ENCODE measurements at regions not wholly inside any gene's neighbourhood (a gene's known extent, or its start where the extent isn't known, plus 50 kb on each side); places are given as distances from the start of the nearest gene placed in this dataset.

DNA sequence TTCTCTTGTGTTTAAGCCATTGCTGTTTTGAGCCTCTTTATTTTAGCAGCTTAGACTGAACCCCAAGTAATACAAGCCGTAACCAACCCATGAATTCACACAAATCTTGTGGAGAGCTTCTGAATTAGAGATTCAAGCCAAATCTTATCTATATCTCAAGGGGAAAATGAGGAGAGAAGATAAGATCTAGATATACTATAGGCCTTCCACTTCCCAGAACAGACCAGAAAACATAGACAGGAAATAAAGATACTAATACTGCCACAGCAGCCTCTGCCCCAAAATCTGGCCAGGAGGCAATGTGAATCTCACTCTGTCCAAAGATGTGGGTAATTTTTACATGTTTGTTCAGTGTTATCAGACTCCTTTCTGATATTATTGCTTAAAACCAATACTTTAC is 307.2 kb downstream of the PTEN start:
- Histone ChIP-seq H3K36me3 (ENCODE audit: control insufficient read depth, insufficient read depth, low read length) (no peaks in the 10 kb centered on the region), H3K9me3 (ENCODE audit: control insufficient read depth, insufficient read depth, low read length) (no peaks in the 10 kb centered on the region), H3K4me3 (ENCODE audit: low read length) (no peak overlapping the region), H3K27ac (ENCODE audit: low read length) (no peak overlapping the region), H3K27me3 (ENCODE audit: control insufficient read depth, insufficient read depth, low read length) (no peaks in the 10 kb centered on the region), H3K4me1 (ENCODE audit: control insufficient read depth, insufficient read depth, low read length) (no peaks in the 10 kb centered on the region)
- DNase-seq (no peak), ATAC-seq (no peak)
- H3K36me3 Mint-ChIP-seq: peaks cover 12% of the 10 kb centered on the region
- H3K27ac Mint-ChIP-seq: no peak overlapping the region
- no peak overlapping the region for H3K4me3 Mint-ChIP-seq
- no CpG with 5 or more reads among the region's 1 CpG for WGBS (ENCODE audit: insufficient coverage)
- intact Hi-C loops (cut with micrococcal nuclease): no loop called here
- TF ChIP-seq, protein P1, sequence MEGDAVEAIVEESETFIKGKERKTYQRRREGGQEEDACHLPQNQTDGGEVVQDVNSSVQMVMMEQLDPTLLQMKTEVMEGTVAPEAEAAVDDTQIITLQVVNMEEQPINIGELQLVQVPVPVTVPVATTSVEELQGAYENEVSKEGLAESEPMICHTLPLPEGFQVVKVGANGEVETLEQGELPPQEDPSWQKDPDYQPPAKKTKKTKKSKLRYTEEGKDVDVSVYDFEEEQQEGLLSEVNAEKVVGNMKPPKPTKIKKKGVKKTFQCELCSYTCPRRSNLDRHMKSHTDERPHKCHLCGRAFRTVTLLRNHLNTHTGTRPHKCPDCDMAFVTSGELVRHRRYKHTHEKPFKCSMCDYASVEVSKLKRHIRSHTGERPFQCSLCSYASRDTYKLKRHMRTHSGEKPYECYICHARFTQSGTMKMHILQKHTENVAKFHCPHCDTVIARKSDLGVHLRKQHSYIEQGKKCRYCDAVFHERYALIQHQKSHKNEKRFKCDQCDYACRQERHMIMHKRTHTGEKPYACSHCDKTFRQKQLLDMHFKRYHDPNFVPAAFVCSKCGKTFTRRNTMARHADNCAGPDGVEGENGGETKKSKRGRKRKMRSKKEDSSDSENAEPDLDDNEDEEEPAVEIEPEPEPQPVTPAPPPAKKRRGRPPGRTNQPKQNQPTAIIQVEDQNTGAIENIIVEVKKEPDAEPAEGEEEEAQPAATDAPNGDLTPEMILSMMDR (IDR thresholded peaks at IDR 0.05): no peak
- peaks cover 0 to 5% of the 10 kb centered on the region in 2 donors for H3K4me1 Mint-ChIP-seq
- peaks cover 5 to 8% of the 10 kb centered on the region in 2 donors for H3K9me3 Mint-ChIP-seq
- peaks cover 0 to 4% of the 10 kb centered on the region in 2 donors for H3K27me3 Mint-ChIP-seq (ENCODE audit: low read depth in 2 of 2)

DNA sequence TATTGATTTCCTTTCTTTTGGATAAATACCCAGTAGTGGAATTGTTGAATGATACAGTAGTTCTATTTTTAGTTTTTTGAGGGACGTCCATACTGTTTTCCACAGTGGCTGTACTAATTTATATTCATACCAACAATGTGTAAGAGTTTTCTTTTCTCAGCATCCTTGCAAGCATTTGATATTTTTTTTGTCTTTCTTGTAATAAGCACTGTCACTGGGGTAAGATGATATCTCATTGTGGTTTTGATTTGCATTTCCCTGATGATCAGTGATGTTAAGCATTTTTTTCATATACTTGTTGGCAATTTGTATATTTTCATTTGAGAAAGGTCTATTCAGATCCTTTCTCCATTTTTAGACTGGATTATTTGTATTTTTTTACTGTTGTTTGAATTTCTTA is 308.7 kb downstream of the PTEN start:
- H3K36me3 ChIP-seq (ENCODE audit: control insufficient read depth, insufficient read depth, low read length): no peaks in the 10 kb centered on the region
- H3K4me1 Mint-ChIP-seq: peaks cover 0 to 5% of the 10 kb centered on the region in 2 donors
- DNase-seq (no peak), ATAC-seq (no peak)
- TF ChIP-seq, protein P1 (IDR thresholded peaks at IDR 0.05): no peak
- H3K4me1 ChIP-seq (ENCODE audit: control insufficient read depth, insufficient read depth, low read length): no peaks in the 10 kb centered on the region
- H3K4me3 Mint-ChIP-seq: no peak overlapping the region
- H3K27me3 ChIP-seq (ENCODE audit: control insufficient read depth, insufficient read depth, low read length): no peaks in the 10 kb centered on the region
- no peak overlapping the region for H3K27ac Mint-ChIP-seq
- H3K27me3 Mint-ChIP-seq (ENCODE audit: low read depth in 2 of 2): peaks cover 0 to 4% of the 10 kb centered on the region in 2 donors
- H3K36me3 Mint-ChIP-seq: peaks cover 12% of the 10 kb centered on the region
- no peaks in the 10 kb centered on the region for H3K9me3 ChIP-seq (ENCODE audit: control insufficient read depth, insufficient read depth, low read length)
- no peak overlapping the region for H3K4me3 ChIP-seq (ENCODE audit: low read length)
- no CpG with 5 or more reads among the region's 1 CpG for WGBS (ENCODE audit: insufficient coverage)
- peaks cover 5 to 10% of the 10 kb centered on the region in 2 donors for H3K9me3 Mint-ChIP-seq
- no peak overlapping the region for H3K27ac ChIP-seq (ENCODE audit: low read length)
- intact Hi-C loops (cut with micrococcal nuclease): no loop called here

DNA sequence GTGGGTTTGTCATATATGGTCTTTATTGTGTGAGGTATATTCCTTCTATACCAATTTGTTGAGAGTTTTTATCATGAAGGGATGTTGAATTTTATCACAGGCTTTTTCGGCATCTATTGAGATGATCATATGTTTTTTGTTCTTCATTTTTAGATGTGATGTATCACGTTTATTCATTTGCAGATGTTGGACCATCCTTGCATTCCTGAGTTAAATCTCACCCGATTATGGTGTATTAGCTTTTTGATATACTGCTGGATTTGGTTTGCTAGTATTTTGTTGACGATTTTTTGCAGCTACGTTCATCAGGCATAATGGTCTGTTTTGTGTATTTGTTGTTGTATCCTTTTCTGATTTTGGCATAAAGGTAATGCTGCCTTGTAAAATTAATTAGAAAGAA is 311.0 kb downstream of the PTEN start:
- Mint-ChIP-seq H3K4me1 (peaks cover 0 to 5% of the 10 kb centered on the region in 2 donors), H3K9me3 (peaks cover 7 to 12% of the 10 kb centered on the region in 2 donors), H3K27me3 (ENCODE audit: low read depth in 2 of 2) (peaks cover 0 to 9% of the 10 kb centered on the region in 2 donors), H3K36me3 (peaks cover 12% of the 10 kb centered on the region), H3K4me3 (no peak overlapping the region), H3K27ac (no peak overlapping the region)
- no peaks in the 10 kb centered on the region for H3K9me3 ChIP-seq (ENCODE audit: control insufficient read depth, insufficient read depth, low read length)
- intact Hi-C loops (cut with micrococcal nuclease): no loop called here
- no peaks in the 10 kb centered on the region for H3K27me3 ChIP-seq (ENCODE audit: control insufficient read depth, insufficient read depth, low read length)
- no peak overlapping the region for H3K27ac ChIP-seq (ENCODE audit: low read length)
- ATAC-seq: no peak
- WGBS (ENCODE audit: insufficient coverage): 96% methylated on average over 5 of the region's 5 CpGs
- H3K4me1 ChIP-seq (ENCODE audit: control insufficient read depth, insufficient read depth, low read length): no peaks in the 10 kb centered on the region
- TF ChIP-seq, protein P1 (IDR thresholded peaks at IDR 0.05): no peak
- DNase-seq: no peak
- no peak overlapping the region for H3K4me3 ChIP-seq (ENCODE audit: low read length)
- no peaks in the 10 kb centered on the region for H3K36me3 ChIP-seq (ENCODE audit: control insufficient read depth, insufficient read depth, low read length)

DNA sequence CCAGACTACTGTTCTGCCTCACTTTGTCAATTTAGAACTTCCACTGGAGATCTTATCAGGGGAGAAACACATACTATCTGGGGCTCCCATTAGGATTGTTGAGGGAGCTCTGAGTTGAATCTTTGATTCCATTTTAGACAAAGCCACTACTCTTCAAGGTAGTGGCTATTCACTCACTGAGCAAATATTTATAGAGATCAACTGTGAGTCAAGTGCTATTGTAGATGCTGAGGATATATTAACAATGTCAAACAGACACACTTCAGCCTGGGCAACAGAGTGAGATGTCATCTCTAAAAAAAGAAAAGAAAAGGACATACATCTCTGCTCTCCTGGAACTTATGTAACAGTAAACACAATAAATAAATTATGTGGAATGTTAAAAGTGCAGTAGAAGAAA is 315.3 kb downstream of the PTEN start:
- no peak overlapping the region for H3K27ac Mint-ChIP-seq
- peaks cover 12% of the 10 kb centered on the region for H3K36me3 Mint-ChIP-seq
- Histone ChIP-seq H3K27ac (ENCODE audit: low read length) (no peak overlapping the region), H3K4me3 (ENCODE audit: low read length) (no peak overlapping the region), H3K27me3 (ENCODE audit: control insufficient read depth, insufficient read depth, low read length) (no peaks in the 10 kb centered on the region), H3K9me3 (ENCODE audit: control insufficient read depth, insufficient read depth, low read length) (no peaks in the 10 kb centered on the region), H3K36me3 (ENCODE audit: control insufficient read depth, insufficient read depth, low read length) (no peaks in the 10 kb centered on the region), H3K4me1 (ENCODE audit: control insufficient read depth, insufficient read depth, low read length) (no peaks in the 10 kb centered on the region)
- no peak for ATAC-seq
- peaks cover 7 to 12% of the 10 kb centered on the region in 2 donors for H3K9me3 Mint-ChIP-seq
- TF ChIP-seq, protein P1 (IDR thresholded peaks at IDR 0.05): no peak
- no peak overlapping the region for H3K4me3 Mint-ChIP-seq
- H3K4me1 Mint-ChIP-seq: no peaks in the 10 kb centered on the region
- H3K27me3 Mint-ChIP-seq (ENCODE audit: low read depth in 2 of 2): peaks cover 0 to 9% of the 10 kb centered on the region in 2 donors
- intact Hi-C loops (cut with micrococcal nuclease): no loop called here
- no peak for DNase-seq

Data from natural killer cell (primary cell).